ENCODE measurements at regions not wholly inside any gene's neighbourhood (a gene's known extent, or its start where the extent isn't known, plus 50 kb on each side); places are given as distances from the start of the nearest gene placed in this dataset.
"Not testable (repeated sequence)": the region's sequence is repeated elsewhere in the genome, so short reads cannot be mapped to it uniquely, and the experiment has no call there.

- DNase-seq, result no peak
Measured at GRCh38 chr5:156004754-156005153, 322.2 kb upstream of the SGCD start.

- DNase-seq, result no peak
Measured at GRCh38 chr5:156006026-156006647, 320.8 kb upstream of the SGCD start.

- DNase-seq, result no peak
Measured at GRCh38 chr5:156008844-156009243, 318.1 kb upstream of the SGCD start.

GRCh38 chr5:156009583-156009982 lies 317.4 kb upstream of the SGCD start:
- no peak for DNase-seq

- DNase-seq, result no peak
Measured at GRCh38 chr5:156015137-156015536, 311.8 kb upstream of the SGCD start.

- no peak for DNase-seq
Measured at GRCh38 chr5:156019130-156019529, 307.8 kb upstream of the SGCD start.

- DNase-seq, result no peak
Measured at GRCh38 chr5:156019571-156020180, 307.3 kb upstream of the SGCD start.

GRCh38 chr5:156020647-156021046 lies 306.3 kb upstream of the SGCD start:
- DNase-seq, result no peak

GRCh38 chr5:156021866-156022265 lies 305.1 kb upstream of the SGCD start:
- no peak for DNase-seq

GRCh38 chr5:156025656-156026055 lies 301.3 kb upstream of the SGCD start:
- no peak for DNase-seq

- DNase-seq, result no peak
Measured at GRCh38 chr5:156031181-156031580, 295.8 kb upstream of the SGCD start.

GRCh38 chr5:156036640-156037039 lies 290.3 kb upstream of the SGCD start:
- no peak for DNase-seq

GRCh38 chr5:156037151-156037909 lies 289.6 kb upstream of the SGCD start:
- no peak for DNase-seq

GRCh38 chr5:156042726-156043125 lies 284.2 kb upstream of the SGCD start:
- DNase-seq, result no peak

- DNase-seq, result no peak
Measured at GRCh38 chr5:156043351-156043750, 283.6 kb upstream of the SGCD start.

- DNase-seq, result no peak
Measured at GRCh38 chr5:156051972-156052371, 275.0 kb upstream of the SGCD start.

- DNase-seq, result no peak
Measured at GRCh38 chr5:156052656-156053055, 274.3 kb upstream of the SGCD start.

- DNase-seq, result no peak
Measured at GRCh38 chr5:156053056-156053455, 273.9 kb upstream of the SGCD start.

- no peak for DNase-seq
Measured at GRCh38 chr5:156076912-156077311, 250.1 kb upstream of the SGCD start.

- DNase-seq, result no peak
Measured at GRCh38 chr5:156087577-156088110, 239.3 kb upstream of the SGCD start.

GRCh38 chr5:156089955-156090940 lies 236.7 kb upstream of the SGCD start:
- DNase-seq, result not testable (repeated sequence)

- no peak for DNase-seq
Measured at GRCh38 chr5:156093024-156093423, 233.9 kb upstream of the SGCD start.

GRCh38 chr5:156094001-156094400 lies 233.0 kb upstream of the SGCD start:
- no peak for DNase-seq

Measured in stimulated activated CD8-positive, alpha-beta memory T cell treated with anti-CD3 and anti-CD28 coated beads, Interleukin-4, amount 100 ng/mL, for 48 hours (primary cell).